Mesothelial cell of epicardium (in vitro differentiated cells): ENCODE measurements at regions not wholly inside any gene's neighbourhood (a gene's known extent, or its start where the extent isn't known, plus 50 kb on each side); places are given as distances from the start of the nearest gene placed in this dataset.

ENCODE experiments used
- DNase-seq, 2 experiments: peaks; one replicate each; pipeline ENCODE4 v3.0.0; 2021; ENCODE audit warnings: low spot score in 2 of 2; ENCODE audit not compliant: unreplicated experiment in 2 of 2
- H3K27ac Mint-ChIP-seq: 2 replicates; pipeline ENCODE4 v1.8.0; 2021; ENCODE audit warnings: mixed read lengths
- H3K27me3 Mint-ChIP-seq: 2 replicates; pipeline ENCODE4 v1.8.0; 2021; ENCODE audit warnings: low read depth, mixed read lengths
- H3K36me3 Mint-ChIP-seq: 2 replicates; pipeline ENCODE4 v1.8.0; 2021; ENCODE audit warnings: mixed read lengths
- H3K4me1 Mint-ChIP-seq: 2 replicates; pipeline ENCODE4 v1.8.0; 2021; ENCODE audit warnings: mixed read lengths
- H3K4me3 Mint-ChIP-seq: 2 replicates; pipeline ENCODE4 v1.8.0; 2021; ENCODE audit warnings: mild to moderate bottlenecking, moderate library complexity, mixed read lengths
- H3K9me3 Mint-ChIP-seq: 2 replicates; pipeline ENCODE4 v1.8.0; 2021; ENCODE audit warnings: mixed read lengths
- CTCF ChIP-seq: fragments of 200-600 bp; sonication (generic); IDR thresholded peaks from one replicate; pipeline ENCODE4 v1.5.0; 2021; ENCODE audit warnings: antibody characterized with exemption; ENCODE audit not compliant: unreplicated experiment

GRCh38 chr2:239728751-239729150 is 296.4 kb downstream of the NDUFA10 start:
- Mint-ChIP-seq H3K4me1 (no peaks in the 10 kb centered on the region), H3K9me3 (no peaks in the 10 kb centered on the region), H3K27me3 (peaks cover 12% of the 10 kb centered on the region), H3K4me3 (no peak overlapping the region), H3K27ac (no peak overlapping the region), H3K36me3 (no peaks in the 10 kb centered on the region)
- TF ChIP-seq CTCF: no peak
- DNase-seq: no peak

- H3K4me1 Mint-ChIP-seq: no peaks in the 10 kb centered on the region
- no peaks in the 10 kb centered on the region for H3K36me3 Mint-ChIP-seq
- H3K9me3 Mint-ChIP-seq: no peaks in the 10 kb centered on the region
- H3K4me3 Mint-ChIP-seq: no peak overlapping the region
- H3K27me3 Mint-ChIP-seq: peaks cover 12% of the 10 kb centered on the region
- no peak overlapping the region for H3K27ac Mint-ChIP-seq
- DNase-seq: no peak
- TF ChIP-seq CTCF: no peak
These were observed 297.2 kb downstream of the NDUFA10 start for GRCh38 chr2:239727776-239728600.

DNA sequence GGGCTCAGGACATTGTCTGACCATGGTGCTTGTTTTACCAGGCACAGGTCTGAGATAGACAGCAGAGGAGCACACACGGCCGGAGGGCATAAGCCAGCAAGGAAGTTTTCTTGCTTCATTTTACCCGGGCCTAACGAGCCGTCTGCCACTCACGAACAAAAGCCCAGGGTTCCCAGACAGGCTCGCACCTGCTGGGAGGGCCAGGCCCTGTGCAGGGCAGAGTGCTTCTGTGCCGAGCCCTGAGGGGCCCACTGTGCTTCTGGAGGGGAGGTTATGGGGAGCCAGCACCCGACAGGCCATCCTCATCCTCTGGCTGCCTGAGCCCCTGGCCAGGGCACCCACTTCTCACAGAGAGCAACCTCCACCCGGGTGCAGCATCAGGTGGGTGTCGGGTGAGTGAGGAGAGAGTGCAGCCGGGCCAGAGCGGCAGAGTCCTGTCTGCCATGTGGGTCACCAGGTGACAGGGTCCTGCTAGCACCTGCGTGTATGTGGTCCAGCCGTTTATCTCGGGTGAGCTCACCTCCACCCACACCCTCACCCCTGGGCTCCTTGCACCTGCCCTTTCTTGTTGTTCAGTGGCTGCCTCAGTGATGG is 297.9 kb downstream of the NDUFA10 start:
- TF ChIP-seq CTCF: no peak
- no peak overlapping the region for H3K4me3 Mint-ChIP-seq
- no peaks in the 10 kb centered on the region for H3K9me3 Mint-ChIP-seq
- no peak overlapping the region for H3K27ac Mint-ChIP-seq
- no peaks in the 10 kb centered on the region for H3K4me1 Mint-ChIP-seq
- peaks cover 12% of the 10 kb centered on the region for H3K27me3 Mint-ChIP-seq
- H3K36me3 Mint-ChIP-seq: no peaks in the 10 kb centered on the region
- no peak for DNase-seq

DNA sequence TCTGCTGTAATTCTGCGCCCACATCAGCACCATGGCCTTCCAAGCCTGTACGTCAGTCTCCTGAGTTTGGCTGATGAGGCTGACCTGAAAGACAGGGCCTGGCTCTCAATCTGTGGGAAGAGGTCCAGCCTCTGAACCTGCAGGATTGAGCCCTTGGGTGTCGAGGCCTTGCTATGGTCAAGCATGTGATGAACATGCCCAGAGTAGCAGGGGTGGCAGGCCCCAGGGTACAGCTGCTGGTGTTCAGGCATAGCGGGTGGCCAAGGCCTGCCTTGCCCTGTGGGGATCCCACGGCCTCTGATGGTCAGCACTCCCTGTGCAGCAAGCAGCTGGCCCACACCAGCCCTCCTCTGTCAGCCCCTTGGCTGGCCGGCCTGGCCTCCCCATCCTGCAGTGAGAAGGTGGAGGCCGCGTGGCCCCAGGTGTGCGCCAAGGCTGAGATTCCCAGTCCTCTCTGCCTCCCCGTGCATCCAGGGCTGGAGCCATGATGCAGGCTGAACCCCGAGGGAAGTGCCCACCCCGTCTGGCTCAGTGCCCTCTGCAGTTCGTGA is 298.4 kb downstream of the NDUFA10 start:
- H3K36me3 Mint-ChIP-seq: no peaks in the 10 kb centered on the region

DNA sequence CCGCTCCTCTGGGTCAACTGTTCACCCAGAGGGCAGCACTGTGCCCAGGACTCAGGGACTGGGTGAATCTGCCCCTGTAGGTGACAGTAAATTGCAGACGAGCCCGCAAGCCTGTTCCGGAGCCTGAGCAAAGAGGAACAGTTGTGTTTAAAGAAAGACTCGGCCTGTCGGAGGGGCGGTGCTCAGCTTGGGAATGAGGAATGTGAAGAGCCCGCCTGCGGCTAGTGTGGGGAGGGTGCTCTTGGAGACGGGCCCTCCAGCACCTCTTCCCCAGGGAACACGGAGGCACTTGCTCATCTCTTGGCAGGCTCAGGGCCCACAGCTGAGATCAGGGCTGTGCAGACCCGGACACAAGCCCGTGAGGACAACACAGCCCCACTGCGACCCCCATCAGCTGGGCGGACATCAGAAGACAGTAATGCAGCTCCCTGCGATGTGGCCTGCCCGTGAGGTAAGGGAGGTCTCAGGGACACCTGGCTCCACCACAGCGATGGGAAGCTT is 299.0 kb downstream of the NDUFA10 start:
- H3K27ac Mint-ChIP-seq: no peak overlapping the region
- H3K9me3 Mint-ChIP-seq: no peaks in the 10 kb centered on the region
- peaks cover 6% of the 10 kb centered on the region for H3K27me3 Mint-ChIP-seq
- no peaks in the 10 kb centered on the region for H3K36me3 Mint-ChIP-seq
- H3K4me1 Mint-ChIP-seq: no peaks in the 10 kb centered on the region
- DNase-seq: no peak
- TF ChIP-seq CTCF: no peak
- no peak overlapping the region for H3K4me3 Mint-ChIP-seq

More for the DNA sequence above, 298.4 kb downstream of the NDUFA10 start:
- Mint-ChIP-seq H3K4me1 (no peaks in the 10 kb centered on the region), H3K9me3 (no peaks in the 10 kb centered on the region), H3K4me3 (no peak overlapping the region), H3K27me3 (peaks cover 10% of the 10 kb centered on the region), H3K27ac (no peak overlapping the region)
- no peak for DNase-seq
- no peak for TF ChIP-seq CTCF
